T-helper 1 cell treated with Interleukin-12 subunit alpha and Interleukin-12 subunit beta and Interleukin-4 antibody, amounts not matched to agents 30 ng/mL and 1 ng/mL, for 36 hours (primary cell): ENCODE measurements at regions not wholly inside any gene's neighbourhood (a gene's known extent, or its start where the extent isn't known, plus 50 kb on each side); places are given as distances from the start of the nearest gene placed in this dataset.

ENCODE experiments used
- intact Hi-C: fragments of 100-400 bp; cut with micrococcal nuclease; formaldehyde crosslinking; loops from one replicate; pipeline ENCODE4 v1.15.1; 2024

DNA sequence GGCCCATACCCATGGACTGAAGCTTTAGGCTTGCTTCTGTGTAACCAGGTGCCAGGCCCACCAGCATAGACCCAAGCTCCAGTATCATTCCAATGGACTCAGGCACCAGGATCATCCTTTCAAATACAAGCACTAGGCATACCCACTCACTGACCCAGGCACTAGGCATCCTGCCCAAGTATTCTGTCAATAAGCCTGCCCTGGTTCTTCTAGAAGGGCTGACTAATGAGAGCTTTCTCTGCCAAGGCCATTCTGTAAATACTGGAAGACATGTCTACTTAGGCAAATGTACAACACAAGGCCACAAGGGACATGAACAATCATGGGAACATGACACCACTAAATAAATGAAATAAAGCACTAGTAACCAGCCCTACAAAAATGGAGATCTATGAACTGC, 352.2 kb downstream of the FSCB start:
- intact Hi-C loops = no loop called here

- intact Hi-C loops = no loop called here
These were observed 352.6 kb downstream of the FSCB start for GRCh38 chr14:44154446-44154845.

DNA sequence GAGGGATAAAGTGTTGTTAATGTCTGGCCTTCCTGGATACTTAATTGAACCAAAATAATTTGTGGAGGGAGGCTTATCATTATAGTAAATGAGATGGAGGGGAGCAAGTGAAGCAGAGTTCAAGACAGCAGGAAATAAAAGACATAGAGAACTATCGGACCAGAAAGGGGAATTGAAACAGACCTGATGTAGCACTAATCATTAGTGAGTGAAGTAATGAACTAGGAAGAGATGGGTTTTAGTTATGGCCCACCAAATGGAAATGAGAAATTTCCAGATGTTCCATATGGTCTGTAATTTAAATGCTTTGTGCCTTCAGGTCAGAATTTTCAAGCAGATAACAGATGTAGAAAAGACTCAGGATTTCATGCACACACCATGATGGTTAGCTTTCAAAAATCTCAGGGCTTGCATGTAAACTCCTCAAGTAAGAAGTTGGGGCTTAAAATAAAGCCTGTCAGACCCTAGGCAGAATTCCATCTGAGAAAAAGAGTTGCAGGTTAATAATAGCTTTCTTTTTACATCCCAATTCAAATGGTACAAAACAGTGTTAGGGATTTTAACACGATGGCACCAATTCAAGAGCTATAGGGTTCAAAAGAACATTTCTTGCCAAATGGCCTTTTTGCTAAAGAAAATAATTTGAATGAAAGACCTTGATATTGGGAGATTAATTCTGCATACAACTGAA, 355.8 kb downstream of the FSCB start:
- intact Hi-C loops = no loop called here

- intact Hi-C loops = no loop called here
These were observed 357.5 kb downstream of the FSCB start for GRCh38 chr14:44149597-44149996.

DNA sequence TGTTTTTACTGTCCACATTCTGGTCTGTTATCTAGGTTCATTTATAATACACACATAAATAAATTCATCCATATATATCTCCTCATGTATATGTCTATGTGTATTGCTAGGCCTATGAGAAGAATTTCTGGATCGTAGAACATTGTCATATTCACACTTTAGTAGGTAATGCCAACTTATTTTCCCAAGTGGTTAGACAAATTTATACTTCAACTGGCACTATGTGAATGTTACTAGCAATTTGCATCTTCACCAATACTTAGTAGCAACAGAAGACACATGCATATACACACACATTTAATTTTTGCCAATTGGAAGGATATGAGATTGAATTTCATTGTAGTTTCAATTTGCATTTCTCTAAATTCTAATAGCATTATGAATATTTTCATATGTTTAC, 365.1 kb downstream of the FSCB start:
- intact Hi-C loops = no loop called here

- intact Hi-C loops = no loop called here
These were observed 371.1 kb downstream of the FSCB start for GRCh38 chr14:44135972-44136371.

GRCh38 chr14:44131861-44132260, 375.2 kb downstream of the FSCB start:
- intact Hi-C loops = no loop called here

DNA sequence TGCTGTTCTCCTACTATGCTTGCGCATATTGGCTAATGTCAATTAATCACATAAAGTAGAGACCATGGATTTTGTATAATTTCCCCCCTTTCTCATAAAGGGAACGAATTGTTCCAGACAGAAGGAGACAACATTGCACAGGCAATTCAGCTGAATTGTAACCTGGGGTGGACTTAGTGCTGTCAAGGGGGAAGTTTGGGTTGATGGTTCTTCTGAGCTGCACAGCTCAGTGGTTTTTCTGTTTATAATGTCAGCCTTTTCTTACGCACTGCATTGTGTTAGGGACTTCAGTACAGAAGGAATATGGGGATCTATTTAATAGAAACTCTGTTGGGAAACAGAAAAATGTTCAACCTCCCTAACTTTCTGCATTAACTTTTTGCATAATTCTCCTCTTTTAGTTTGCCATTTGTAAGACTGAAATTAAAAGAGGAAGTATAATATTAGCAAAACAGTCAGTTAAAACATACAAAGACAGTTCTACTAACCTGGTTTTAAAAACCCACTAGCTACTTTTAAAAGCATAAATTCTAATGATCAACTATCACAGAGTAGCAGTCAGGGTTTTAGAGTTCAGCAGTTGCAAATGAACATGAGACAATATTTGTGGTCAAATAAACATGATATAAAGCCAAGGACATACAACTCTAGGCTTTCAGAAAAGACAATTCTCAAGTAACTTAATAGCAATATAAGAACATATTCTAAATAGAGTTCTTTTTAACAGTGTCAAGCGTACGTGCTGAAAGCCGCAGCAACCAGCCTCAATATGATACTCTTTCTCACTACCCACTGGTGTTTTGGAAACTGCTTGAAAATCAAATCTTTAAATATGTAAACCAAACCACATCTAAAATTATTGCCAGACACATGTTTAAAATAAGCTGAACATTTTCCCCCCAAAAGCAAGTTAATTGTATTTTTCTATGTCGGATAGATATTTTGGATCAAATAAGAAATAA, 393.0 kb downstream of the FSCB start:
- intact Hi-C loops = no loop called here

GRCh38 chr14:44112774-44113460, 394.2 kb downstream of the FSCB start:
- intact Hi-C loops = no loop called here

- intact Hi-C loops = no loop called here
These were observed 398.0 kb downstream of the FSCB start for GRCh38 chr14:44109036-44109435.

- intact Hi-C loops = no loop called here
These were observed 398.5 kb downstream of the FSCB start for GRCh38 chr14:44108601-44109000.

- intact Hi-C loops = no loop called here
These were observed 399.9 kb downstream of the FSCB start for GRCh38 chr14:44107156-44107555.

DNA sequence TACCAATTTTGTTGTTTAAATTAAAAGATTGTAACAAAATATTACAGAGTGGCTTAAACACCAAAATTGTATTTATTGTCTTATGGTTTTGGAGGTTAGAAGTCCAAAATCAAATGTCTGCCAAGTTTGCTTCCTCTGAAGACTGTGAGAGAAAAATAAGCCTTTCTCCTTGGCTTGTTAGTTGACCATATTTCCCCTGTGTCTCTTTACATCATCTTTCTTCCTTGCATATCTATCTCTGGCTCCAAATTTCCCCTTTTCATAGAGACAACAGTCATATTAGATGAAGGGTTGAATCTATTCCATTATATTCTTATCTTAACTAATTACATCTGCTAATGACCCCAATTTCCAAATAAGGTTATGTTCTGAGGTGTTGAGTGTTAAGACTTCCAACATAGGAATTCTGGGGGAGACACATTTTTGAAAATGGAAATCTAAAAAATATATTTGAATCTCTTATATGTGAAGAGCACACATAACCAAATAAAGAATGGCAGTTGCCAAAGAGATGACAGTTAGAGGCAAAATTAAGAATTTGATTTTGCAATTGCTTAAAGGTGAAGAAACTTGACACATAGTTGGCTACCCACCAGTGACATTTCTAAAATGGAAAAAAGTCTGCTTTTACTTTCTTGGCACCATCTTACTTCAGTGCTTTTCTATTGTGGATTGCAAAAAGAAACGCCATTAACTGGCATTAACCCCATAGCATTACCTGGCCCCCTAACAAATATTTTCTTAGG, 407.2 kb downstream of the FSCB start:
- intact Hi-C loops = no loop called here

DNA sequence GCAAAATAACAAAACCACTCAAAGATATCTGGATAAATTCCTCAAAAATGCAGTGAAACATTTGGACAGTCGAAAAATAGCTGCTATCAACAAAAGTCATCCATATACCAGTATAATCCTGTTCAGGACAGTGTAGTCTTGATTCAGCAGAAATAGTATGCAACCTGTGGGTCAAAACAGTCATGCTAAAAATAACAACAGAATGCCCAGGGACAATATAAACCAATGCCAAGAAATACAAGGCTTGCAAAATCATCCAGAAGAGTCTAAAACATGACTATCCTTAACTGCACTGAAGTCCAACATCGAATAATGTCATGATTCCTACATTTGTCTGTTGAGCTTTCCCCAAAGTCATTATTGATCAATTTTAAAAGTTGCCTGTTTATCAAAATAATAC, 425.9 kb downstream of the FSCB start:
- intact Hi-C loops = no loop called here

DNA sequence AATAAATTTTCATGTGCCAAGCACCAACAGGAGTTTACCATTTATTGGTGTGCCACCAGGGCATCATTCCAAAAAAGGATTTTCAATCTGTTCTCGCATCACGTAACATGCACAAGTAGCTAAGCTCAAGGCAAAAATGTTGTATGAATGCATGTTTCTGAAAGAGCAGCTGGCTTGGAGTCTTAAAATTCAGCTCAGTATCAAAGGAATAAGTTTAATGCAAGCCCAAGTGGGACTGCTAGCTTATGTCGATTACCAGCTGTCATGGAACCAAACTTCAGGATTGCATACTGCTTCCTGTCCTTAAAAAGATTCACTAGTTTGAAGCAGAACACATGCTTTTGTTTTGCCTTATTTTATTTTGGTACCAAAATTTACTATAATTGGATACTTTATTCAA, 437.0 kb downstream of the FSCB start:
- intact Hi-C loops = no loop called here

- intact Hi-C loops = no loop called here
These were observed 453.7 kb downstream of the FSCB start for GRCh38 chr14:44053422-44053821.

DNA sequence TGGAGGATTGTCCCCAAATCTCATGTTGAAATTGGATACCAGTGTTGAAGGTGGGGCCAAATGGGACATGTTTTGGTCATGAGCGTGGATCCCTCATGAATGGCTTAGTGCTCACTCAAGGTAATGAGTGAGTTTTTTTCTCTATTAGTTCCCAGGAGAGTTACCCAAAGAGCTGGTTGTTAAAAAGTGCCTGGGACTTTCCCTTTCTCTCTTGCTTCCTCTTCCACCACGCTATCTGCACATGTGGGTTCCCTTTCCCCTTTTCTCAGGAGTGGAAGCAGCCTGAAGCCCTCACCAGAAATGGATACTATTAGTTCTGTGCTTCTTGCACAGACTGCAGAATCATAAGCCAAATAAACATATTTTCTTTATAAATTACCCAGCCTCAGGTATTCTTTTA, 465.4 kb downstream of the FSCB start:
- intact Hi-C loops = no loop called here

- intact Hi-C loops = no loop called here
These were observed 466.5 kb downstream of the FSCB start for GRCh38 chr14:44040561-44040960.

DNA sequence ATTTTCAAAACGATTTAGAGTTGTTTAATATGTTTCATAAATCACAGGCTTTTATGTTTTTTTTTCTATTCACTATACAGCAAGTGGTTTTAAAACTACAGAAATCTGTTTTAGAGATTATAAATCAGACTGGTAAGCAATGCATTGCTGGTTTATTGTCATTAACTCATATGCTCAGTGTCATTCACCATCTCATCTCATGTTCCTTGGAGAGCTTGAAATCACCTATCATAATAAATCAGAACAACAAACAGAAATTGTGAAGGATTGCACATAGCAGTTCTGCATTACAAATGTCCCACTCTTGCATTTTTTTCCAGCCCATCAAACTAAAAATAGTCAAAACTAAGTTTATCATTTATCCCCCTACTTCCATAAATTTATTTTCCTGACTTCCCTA, 470.8 kb downstream of the FSCB start:
- intact Hi-C loops = no loop called here

- intact Hi-C loops = no loop called here
These were observed 471.4 kb downstream of the FSCB start for GRCh38 chr14:44035707-44036106.

DNA sequence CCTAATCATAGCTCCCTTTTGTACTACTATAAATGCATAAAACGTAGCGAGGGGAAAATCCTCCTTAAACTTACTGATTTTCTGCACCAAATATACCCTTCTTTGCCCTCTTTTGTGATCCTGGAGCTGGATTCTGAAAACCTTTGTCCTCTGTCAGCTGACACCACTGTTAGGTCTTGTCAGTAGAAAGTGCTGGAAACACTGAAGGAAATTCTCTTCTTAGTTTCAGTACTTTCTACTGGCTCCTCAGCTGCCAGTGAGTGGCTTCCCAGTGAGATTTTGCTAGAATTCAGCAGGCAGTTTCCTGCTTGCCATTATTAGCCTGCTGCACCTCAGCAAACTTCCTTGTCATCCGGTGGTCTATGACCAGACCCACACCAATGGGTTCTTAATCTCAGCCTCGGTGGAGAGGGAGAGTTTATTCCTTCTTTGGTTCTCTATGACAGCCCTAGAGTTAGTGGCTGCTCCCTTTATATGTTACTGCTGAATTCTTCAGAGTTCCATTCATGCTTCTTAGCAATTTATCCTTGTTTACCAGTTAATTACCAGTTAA, 476.2 kb downstream of the FSCB start:
- intact Hi-C loops = no loop called here
